ENCODE measurements at regions not wholly inside any gene's neighbourhood (a gene's known extent, or its start where the extent isn't known, plus 50 kb on each side); places are given as distances from the start of the nearest gene placed in this dataset.

GRCh38 chr12:71219224-71219623, 61.4 kb upstream of the TSPAN8 start:
- TF ChIP-seq CTCF (conservative IDR thresholded peaks at IDR 0.05 in 1 of 2, IDR thresholded peaks at IDR 0.05 in 1 of 2; ENCODE audit: low read depth in 1 of 2, low read length in 2 of 2) (no peak), EZH2 (IDR thresholded peaks at IDR 0.05; ENCODE audit: low read length, missing control alignments) (no peak)

Data from fibroblast of lung (primary cell).